ENCODE measurements at regions not wholly inside any gene's neighbourhood (a gene's known extent, or its start where the extent isn't known, plus 50 kb on each side); places are given as distances from the start of the nearest gene placed in this dataset.

DNA sequence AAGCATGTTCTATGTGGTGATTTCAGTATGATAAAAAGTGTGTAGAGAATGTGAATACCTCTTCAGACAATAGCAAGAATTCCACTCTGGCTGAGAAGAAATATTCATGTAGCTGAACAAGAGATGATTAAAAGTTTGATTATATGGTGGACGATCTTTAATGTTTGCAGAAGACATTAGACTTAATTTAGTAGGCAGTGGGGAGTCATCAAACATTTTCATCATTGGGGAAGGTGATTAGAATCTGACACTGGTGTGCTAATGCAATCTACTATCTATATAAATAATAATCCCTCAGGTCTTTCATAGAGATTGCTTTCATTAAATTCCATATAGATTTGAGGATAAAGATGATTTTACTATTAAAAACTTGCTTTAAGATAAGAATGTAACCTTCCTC lies 761.0 kb downstream of the SOCS6 start:
- TF ChIP-seq EP300 (IDR thresholded peaks at IDR 0.05) = no peak
- no peak for TF ChIP-seq POLR2A (IDR thresholded peaks at IDR 0.05)
- TF ChIP-seq POLR2AphosphoS5 (IDR thresholded peaks at IDR 0.05) = no peak
- TF ChIP-seq, protein P1, sequence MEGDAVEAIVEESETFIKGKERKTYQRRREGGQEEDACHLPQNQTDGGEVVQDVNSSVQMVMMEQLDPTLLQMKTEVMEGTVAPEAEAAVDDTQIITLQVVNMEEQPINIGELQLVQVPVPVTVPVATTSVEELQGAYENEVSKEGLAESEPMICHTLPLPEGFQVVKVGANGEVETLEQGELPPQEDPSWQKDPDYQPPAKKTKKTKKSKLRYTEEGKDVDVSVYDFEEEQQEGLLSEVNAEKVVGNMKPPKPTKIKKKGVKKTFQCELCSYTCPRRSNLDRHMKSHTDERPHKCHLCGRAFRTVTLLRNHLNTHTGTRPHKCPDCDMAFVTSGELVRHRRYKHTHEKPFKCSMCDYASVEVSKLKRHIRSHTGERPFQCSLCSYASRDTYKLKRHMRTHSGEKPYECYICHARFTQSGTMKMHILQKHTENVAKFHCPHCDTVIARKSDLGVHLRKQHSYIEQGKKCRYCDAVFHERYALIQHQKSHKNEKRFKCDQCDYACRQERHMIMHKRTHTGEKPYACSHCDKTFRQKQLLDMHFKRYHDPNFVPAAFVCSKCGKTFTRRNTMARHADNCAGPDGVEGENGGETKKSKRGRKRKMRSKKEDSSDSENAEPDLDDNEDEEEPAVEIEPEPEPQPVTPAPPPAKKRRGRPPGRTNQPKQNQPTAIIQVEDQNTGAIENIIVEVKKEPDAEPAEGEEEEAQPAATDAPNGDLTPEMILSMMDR (IDR thresholded peaks at IDR 0.05) = no peak
- H3K9me3 ChIP-seq = no peaks in the 10 kb centered on the region
- no peaks in the 10 kb centered on the region for H3K4me1 ChIP-seq
- no peak overlapping the region for H3K4me3 ChIP-seq
- no peaks in the 10 kb centered on the region for H3K27me3 ChIP-seq
- no peak overlapping the region for H3K27ac ChIP-seq
- DNase-seq = no peak
- WGBS, 2 donors = 73 to 86% methylated on average over 1 of the region's 1 CpG
- no peaks in the 10 kb centered on the region for H3K36me3 ChIP-seq
- intact Hi-C loops (cut with DNase I) = no loop called here

DNA sequence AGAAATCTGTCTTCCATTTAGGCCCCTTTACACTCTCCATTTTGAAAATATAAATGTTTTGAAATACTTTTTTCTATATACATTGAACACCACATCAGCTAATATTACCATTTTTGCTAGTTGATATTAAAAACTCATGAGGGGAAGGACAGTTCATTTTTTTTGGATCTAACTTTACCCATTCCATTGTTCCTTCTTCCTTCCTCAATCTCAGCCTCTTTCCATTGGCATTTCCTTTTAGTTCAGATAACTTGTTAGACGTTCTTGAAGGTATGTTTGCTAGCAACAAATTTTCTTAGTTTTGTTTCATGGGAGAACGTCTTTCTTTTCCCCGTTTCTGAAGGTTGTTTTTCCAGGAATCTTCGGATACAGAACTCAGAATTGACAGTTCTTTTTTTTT lies 759.0 kb downstream of the SOCS6 start:
- intact Hi-C loops (cut with DNase I) = no loop called here
- H3K36me3 ChIP-seq = no peaks in the 10 kb centered on the region
- H3K27ac ChIP-seq = no peak overlapping the region
- WGBS, 2 donors = 57 to 65% methylated on average over 4 of the region's 4 CpGs
- no peak for DNase-seq
- no peaks in the 10 kb centered on the region for H3K27me3 ChIP-seq
- H3K4me1 ChIP-seq = no peaks in the 10 kb centered on the region
- no peak overlapping the region for H3K4me3 ChIP-seq
- TF ChIP-seq, protein P1 (IDR thresholded peaks at IDR 0.05) = no peak
- TF ChIP-seq EP300 (IDR thresholded peaks at IDR 0.05) = no peak
- H3K9me3 ChIP-seq = no peaks in the 10 kb centered on the region

DNA sequence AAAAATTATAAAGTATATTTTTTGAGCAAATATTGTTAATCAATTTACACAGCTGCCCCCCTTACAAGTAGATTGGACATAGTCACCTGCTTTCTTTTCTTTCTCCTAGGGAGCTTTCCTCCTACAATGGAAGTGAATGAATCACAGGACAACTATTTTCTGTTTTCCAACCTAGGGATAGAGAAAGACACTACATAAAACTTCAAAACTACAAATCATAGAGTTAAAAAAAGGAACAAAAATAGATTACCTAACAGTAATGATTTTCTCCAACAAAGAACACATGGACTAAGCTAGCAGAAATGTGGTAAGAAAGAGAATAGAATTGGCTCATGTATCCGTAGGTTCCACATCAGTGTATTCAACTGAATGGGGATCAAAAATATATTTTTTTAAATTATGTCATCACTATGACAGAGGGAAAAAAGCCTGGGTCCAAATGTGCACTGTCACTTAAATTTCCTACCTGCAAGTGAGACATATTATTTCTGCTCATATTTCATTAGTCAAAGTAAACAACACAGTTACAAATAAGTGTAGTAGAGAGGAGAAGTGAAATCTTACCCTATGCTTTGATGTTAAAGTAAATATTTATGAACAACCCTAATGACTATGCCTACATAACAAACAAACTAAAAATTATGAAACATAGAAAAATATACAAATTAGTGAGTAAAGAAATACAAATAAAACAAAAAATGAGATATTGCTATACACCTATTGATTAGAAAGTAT lies 756.7 kb downstream of the SOCS6 start:
- no peak for DNase-seq
- TF ChIP-seq POLR2A (IDR thresholded peaks at IDR 0.05) (no peak), EP300 (IDR thresholded peaks at IDR 0.05) (no peak), POLR2AphosphoS5 (IDR thresholded peaks at IDR 0.05) (no peak)
- TF ChIP-seq, protein P1 (IDR thresholded peaks at IDR 0.05) = no peak
- intact Hi-C loops (cut with DNase I) = no loop called here
- Histone ChIP-seq H3K27me3 (no peaks in the 10 kb centered on the region), H3K4me1 (no peaks in the 10 kb centered on the region), H3K36me3 (no peaks in the 10 kb centered on the region), H3K9me3 (no peaks in the 10 kb centered on the region), H3K4me3 (no peak overlapping the region), H3K27ac (no peak overlapping the region)
- WGBS, 2 donors = 0 to 2% methylated on average over 1 of the region's 1 CpG

DNA sequence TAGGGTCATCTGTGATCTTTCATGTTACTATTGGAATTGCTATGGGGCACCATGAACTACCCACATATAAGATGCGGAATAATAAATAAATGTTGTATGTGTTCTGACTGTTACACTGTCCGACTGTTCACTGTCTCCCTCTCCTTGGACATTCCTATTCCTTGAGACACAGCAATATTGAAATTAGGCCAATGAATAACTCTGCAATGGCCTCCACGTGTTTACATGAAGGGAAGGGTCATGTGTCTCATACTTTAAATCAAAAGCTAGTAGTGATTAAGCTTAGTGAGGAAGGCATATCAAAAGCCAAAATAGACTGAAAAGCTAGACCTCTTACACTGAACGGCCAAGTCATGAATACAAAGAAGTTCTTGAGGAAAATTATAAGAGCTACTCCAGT lies 751.3 kb downstream of the SOCS6 start:
- WGBS, 2 donors = 70 to 79% methylated on average over 4 of the region's 4 CpGs
- TF ChIP-seq, protein P1 (IDR thresholded peaks at IDR 0.05) = no peak
- TF ChIP-seq POLR2A (IDR thresholded peaks at IDR 0.05) = no peak
- TF ChIP-seq POLR2AphosphoS5 (IDR thresholded peaks at IDR 0.05) = no peak
- no peak for TF ChIP-seq EP300 (IDR thresholded peaks at IDR 0.05)
- no peaks in the 10 kb centered on the region for H3K27me3 ChIP-seq

DNA sequence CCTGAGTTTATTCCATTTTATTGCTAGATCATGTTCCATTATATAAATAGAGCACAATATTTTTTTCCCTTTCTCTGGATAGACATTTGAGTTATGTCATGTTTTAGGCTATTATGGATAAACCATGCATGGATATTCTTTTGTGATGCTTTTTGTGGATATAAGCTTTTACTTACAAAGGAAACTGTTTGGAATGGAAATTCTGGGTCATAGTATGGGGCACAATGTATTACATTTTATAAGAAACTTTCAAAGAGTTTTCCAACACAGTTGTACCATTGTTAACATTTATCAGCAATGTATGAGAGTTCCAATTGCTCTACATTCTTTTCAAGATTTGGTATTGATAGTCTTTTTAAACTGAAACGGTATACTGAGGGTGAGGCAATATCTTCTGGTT lies 749.4 kb downstream of the SOCS6 start:
- intact Hi-C loops (cut with DNase I) = no loop called here

More for the DNA sequence above, 751.3 kb downstream of the SOCS6 start:
- H3K4me3 ChIP-seq = no peak overlapping the region
- no peaks in the 10 kb centered on the region for H3K4me1 ChIP-seq
- intact Hi-C loops (cut with DNase I) = no loop called here
- DNase-seq = no peak
- H3K36me3 ChIP-seq = no peaks in the 10 kb centered on the region
- no peaks in the 10 kb centered on the region for H3K9me3 ChIP-seq
- no peak overlapping the region for H3K27ac ChIP-seq

More for the DNA sequence above, 749.4 kb downstream of the SOCS6 start:
- Histone ChIP-seq H3K27ac (no peak overlapping the region), H3K27me3 (no peaks in the 10 kb centered on the region), H3K4me1 (no peaks in the 10 kb centered on the region), H3K4me3 (no peak overlapping the region), H3K9me3 (no peaks in the 10 kb centered on the region), H3K36me3 (no peaks in the 10 kb centered on the region)
- DNase-seq = no peak
- no peak for TF ChIP-seq EP300 (IDR thresholded peaks at IDR 0.05)
- TF ChIP-seq, protein P1 (IDR thresholded peaks at IDR 0.05) = no peak
- no peak for TF ChIP-seq POLR2A (IDR thresholded peaks at IDR 0.05)
- TF ChIP-seq POLR2AphosphoS5 (IDR thresholded peaks at IDR 0.05) = no peak
- 47 to 70% methylated on average over 1 of the region's 1 CpG for WGBS, 2 donors
